Non-pigmented ciliary epithelial cell (primary cell): ENCODE measurements at regions not wholly inside any gene's neighbourhood (a gene's known extent, or its start where the extent isn't known, plus 50 kb on each side); places are given as distances from the start of the nearest gene placed in this dataset.
"Not testable (repeated sequence)": the region's sequence is repeated elsewhere in the genome, so short reads cannot be mapped to it uniquely, and the experiment has no call there.

Experiments used
- DNase-seq: peaks from one replicate; pipeline ENCODE4 v3.0.0-alpha.2; 2010; ENCODE audit warnings: low read depth

DNA sequence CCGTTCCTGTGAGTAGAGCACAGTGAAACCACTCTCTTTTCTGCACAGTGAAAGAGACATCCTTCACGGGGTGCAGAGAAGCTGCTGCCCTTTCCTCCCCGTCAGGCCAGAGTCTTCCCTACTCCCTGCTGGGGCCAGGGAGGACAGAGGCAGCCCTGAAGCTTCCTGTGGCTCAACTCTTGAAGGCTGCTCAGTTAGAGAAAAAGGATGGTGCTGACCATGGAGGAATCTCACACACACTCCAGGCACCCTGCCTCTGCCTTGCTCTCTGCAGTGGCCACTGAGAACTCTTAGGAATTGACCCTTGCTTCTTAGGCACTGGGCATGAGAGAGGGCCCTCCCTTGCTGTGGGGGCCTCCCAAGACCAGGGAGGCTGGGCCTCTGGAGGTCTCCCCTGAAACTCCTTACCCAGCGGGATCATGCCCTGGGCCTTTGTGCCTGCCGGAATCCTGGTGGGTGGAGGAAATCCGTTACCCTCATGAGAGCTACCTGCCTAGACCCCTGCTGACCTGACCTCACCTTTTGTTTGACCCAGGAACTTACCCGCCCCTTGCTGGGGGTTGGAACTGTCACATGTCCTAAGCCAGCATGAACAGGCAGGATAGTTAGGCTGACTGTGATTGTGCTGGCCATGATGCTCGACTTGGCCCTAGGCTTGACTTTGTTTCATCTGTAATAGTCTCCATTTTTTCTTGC, 65.0 kb upstream of the CD93 start:
- DNase-seq: no peak

DNA sequence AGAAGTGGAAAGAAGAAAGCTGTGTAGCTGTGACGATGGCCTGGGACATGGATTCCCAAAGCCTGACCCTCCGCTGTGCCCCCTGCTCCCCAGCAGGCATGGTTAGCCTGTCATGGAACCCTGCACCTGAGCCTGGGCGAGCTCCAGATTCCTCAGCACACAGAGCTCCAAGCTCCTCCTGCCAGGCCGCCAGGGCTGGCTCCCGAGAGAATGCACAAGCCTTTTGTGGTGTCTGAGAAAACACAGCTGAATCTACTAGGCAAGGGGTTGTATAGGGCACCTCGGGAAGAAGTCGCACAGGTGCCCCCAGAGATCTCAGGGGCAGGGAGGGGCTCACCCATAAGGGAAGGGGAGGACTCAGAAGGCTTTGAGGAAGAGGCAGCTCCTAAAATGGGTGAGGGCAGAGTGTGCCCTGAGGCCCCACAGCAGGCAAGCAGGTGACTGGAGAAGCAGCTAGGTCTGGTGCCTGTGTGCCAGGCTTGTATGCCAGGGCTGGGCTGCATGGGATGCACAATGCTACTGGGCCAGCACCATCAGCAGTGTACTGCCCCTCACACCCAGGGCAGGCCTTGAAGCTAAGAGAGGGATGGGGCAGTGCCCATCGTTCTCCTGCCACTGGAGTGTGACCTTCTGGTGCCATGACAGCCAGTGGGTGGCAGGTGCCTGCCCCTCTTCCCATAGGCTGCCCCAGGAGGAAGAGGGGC, 64.3 kb upstream of the CD93 start:
- DNase-seq: no peak

DNA sequence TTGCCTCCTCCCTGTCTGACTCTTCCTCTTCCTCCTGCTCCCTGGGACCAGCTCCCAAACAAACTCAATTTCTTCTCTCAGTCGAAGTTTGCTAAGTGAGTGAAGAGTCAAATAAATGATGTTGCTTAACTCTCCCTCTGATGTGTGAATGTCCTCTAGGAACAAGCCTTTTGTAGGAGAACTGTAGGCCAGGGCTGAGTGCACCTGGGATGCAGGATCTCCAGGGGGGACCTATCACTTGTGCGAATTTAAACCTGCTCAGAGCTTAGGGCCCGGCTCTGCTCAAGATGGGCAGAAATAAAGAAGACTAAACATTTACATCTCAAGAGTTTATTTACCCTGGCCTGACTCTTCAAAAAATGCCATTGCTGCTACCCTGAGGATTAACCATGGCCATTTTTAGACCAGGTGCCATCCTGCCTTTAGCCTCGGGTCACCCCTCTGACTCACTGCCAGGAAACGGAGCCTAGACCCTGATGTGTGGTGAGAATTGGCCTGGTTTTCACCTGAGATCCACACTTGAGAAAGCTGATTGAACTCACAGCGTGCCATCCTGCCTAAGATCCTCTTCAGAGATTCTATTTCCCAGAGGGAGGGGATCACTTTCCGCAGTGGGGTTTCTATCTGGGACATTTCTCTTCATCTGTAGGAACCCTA, 63.6 kb upstream of the CD93 start:
- no peak for DNase-seq

DNA sequence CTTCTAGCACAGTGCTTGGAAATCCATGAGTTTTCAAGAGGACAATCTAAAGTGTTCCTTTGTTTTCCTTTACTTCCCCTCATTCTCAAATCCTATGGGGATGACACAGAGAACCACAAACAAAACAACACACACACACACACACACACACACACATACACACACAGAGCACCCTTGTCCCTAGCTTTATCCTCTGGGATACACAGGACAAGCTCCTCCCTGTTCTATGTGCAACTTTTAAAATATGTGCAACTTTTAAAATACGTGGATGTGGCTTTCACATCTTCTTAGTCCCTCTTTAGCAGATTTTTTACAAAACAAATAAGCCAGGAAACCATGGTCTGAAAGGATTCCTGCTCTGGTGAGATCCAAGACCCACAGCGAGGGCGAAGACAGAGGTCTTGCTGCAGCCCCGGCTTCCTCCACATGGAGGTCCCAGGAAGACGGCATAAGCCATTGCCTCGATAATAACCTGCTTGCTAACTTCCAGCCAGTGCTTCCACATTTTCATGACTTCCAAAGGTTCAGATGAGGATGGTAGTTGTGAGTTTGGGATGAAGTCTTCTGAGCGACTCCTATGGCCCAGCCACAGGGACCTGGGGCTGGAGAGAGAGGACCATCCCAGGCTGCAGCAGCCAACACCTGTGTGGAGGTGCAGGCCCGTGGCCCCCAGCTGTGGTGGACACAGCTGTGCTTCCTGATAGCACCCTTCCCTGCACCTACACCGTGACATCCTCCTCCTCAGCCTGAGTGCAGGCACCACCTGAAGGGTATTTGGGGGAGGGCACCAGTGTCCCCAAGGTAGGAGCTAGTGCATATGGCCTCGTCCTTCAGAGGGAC, 62.8 kb upstream of the CD93 start:
- no peak for DNase-seq

DNA sequence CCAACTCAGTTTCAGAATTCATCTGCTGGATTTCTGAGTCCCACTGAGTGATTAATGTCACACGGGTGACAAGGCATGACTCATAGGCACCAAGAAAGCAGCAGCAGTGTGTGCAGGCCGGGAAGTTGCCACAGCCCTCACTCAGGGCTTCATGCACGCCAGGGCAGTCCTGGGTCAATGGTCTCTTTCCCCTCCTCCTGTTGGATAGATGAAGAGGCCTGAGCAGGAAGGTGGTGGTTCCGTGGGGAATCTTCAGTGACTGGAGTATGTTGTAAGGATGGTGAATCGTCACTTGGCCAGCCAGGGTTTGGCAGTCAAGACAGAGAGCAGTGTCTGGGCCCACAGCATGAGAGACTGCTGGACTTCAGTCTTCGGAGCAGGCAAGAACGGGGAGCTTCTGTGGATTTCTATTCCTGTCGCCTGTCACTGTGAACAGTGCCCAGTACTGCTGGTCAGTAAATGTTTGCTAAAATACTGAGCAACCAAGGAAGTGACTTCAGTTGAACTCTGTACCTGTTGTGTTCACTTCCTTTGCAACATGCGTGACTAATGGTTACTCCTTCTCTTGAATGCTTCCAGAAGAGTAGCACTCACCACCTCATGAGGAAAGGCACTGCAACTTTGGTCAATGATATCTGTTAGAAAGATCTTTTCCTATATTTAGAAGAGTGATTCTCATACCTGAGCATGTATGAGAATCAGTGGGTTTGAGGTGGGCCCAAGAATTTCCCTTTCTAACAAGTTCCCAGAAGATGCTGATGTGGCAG, 62.0 kb upstream of the CD93 start:
- DNase-seq: no peak

- no peak for DNase-seq
These were observed 61.5 kb upstream of the CD93 start for GRCh38 chr20:23147647-23147963.

- DNase-seq: no peak
These were observed 60.9 kb upstream of the CD93 start for GRCh38 chr20:23146857-23147637.

DNA sequence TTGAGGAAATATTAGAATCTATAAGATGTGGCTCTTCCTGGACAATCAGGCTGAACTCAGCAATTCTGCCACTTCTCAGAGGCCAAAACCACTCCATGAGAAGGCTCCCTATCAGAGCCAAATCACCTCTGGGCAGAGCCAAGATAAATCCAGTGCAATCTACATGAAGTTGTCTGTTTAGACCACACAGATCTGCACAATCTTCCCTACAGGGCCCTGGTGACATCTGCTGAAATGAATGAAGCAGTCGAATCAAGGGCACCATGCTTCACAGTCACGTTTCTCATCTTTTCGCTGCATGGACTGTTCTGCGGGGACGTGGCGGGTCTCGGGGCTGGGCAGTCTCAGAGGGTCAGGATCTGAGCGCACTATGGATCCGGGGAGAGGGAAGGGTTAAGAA, 60.1 kb upstream of the CD93 start:
- no peak for DNase-seq

DNA sequence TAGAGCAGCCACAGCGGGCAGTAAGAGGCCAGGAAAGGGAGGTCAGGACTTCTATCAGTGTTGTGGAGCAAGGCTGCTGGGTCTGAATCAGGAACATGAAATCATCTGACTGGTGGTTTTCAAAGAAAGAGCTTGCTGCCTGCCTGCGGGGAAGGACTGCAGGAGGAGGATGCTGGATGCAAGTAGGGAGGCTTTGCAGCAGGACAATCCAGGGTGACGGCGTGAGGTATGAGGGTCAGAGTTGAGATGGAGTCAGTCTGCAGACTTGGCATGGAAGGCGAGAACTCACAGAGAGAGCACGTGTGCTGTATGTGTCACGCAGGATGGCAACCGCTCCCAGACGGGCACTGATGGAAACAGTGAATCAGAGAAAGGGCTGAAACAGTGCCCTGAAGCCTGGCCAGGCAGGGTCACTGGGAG, 59.2 kb upstream of the CD93 start:
- no peak for DNase-seq

DNA sequence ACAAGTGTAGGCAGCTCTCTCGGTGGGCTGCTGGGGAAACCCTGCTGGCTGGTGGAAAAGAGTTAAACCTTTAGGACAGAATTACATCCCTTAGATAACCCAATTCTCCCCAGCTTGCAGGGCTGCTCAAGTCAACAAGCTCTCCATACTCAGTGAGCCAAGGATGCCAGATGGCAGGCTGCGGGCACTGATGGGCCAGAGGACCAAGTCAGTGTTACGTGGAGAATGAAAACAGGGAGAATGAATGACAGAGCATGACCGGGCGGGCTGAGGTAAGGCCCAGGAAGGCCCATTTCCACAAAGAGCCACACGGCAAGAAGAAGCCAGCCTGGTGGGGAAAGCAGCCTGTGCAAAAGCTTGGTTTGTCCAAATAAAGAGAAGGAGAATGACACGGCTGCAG, 58.7 kb upstream of the CD93 start:
- DNase-seq: no peak

GRCh38 chr20:23143986-23144690, 58.0 kb upstream of the CD93 start:
- DNase-seq: no peak

DNA sequence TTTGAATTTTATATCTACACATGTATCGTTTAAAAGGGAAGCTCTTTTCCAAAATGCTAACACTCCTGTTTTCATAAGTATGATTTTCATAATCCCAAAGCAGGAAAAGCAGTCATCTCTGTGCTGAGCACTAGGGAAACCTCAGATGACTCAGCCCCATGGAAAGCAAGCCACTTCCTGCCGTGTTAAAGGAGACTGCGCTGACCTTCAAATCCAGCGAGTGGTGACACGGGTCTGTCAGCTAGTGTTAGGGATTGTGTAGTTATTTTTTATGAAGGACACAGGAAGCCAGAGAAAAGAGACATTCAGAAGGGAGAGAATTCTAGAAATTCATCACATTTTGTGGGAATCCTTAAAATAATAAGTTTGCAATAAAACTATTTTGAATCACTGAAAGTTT, 57.0 kb upstream of the CD93 start:
- DNase-seq: no peak

GRCh38 chr20:23142162-23143050, 56.3 kb upstream of the CD93 start:
- no peak for DNase-seq

DNA sequence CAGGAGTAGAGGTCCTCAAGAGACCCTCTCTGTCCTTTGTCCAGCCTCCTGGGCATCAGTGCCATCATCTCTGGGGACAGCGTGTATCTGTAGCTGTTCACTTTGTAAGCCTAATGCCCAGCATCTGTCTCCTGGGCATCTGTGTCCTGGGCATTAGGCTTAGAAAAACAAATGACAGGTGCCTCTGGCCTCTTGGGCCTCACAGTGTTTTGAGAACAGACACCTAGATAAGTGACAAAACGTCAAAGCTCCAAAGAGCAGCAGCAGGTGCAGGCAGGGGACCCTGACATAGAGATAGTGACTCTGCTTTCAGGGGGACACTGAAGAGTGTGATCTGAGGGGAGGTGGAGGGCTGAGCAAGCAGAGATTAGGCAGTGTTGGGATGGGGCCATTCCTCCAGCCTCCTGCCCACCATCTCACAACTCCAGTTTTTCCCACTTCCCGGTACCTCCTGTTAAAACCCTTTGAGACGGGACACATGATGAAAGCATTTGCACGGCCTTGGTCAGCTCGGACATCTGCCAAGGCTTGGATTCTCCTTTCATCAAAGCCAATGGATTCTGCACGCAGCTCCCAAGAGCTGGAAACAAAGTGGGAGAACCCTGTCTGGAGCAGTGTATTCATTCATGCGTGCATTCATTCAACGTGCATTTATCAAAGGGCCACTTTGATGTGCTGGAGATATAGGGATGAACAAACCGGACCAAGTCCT, 55.5 kb upstream of the CD93 start:
- no peak for DNase-seq

DNA sequence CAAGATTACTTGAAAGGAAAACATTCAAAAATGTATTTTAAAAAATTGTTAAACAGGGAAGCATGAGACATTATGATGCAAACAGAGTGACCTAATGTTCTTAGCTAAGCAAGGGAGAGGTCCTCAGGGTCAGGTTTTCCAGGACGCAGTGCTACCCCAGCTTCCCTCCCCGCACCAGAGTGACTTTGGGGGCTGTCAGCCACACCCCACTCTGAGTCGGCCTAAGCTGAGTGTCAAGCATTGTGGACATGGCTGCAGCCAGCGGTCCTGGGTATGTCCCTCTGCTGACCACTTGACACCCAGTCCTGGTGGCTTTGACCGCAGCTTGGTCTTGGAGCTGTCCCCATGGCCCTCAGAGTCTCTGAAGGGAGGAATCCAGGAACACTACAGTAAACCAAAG, 54.9 kb upstream of the CD93 start:
- DNase-seq: no peak

DNA sequence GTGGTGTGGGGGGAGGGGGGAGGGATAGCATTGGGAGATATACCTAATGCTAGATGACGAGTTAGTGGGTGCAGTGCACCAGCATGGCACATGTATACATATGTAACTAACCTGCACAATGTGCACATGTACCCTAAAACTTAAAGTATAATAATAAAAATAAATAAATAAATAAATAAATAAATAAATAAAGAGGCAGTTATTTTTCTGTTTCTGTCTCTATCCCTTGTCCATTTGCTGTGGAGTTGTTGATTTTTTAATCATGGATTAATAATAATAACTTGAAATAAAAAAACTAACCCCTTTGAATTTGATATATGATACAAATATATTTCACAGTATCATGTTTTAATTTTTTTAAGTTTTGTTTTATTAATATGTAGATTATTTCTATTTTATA, 53.9 kb upstream of the CD93 start:
- not testable (repeated sequence) for DNase-seq

- no peak for DNase-seq
These were observed 53.4 kb upstream of the CD93 start for GRCh38 chr20:23139524-23139923.

DNA sequence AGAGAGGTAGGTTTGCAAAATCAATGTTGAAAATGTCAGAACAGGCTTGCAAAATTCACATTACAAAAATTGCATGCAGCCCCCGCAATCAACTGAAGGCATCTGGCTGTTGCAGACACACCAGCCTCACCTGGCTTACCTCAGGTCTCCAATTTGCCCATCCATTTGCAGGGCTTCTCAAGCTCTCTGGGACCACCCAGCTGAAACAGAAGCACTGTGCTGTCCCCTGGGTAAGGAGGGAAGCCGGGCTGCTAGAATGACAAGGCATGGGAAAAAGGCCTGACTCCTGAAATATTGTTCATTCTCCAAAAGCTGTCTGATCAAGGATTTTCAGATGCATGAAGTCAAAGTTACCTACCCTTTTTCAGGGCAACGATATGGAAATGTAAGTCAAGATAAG, 52.6 kb upstream of the CD93 start:
- DNase-seq: no peak

GRCh38 chr20:23138226-23138625, 52.1 kb upstream of the CD93 start:
- no peak for DNase-seq
